Chondrocyte (in vitro differentiated cells): ENCODE measurements at regions not wholly inside any gene's neighbourhood (a gene's known extent, or its start where the extent isn't known, plus 50 kb on each side); places are given as distances from the start of the nearest gene placed in this dataset.
"Not testable (repeated sequence)": the region's sequence is repeated elsewhere in the genome, so short reads cannot be mapped to it uniquely, and the experiment has no call there.

ENCODE experiments used
- DNase-seq: peaks from one replicate; pipeline ENCODE4 v3.0.0; 2021; ENCODE audit warnings: mixed read lengths, low spot score
- H3K27ac Mint-ChIP-seq: one replicate; pipeline ENCODE4 v1.8.0; 2021; ENCODE audit warnings: mild to moderate bottlenecking, moderate library complexity, mixed read lengths; ENCODE audit not compliant: unreplicated experiment
- H3K27me3 Mint-ChIP-seq: 2 replicates; pipeline ENCODE4 v1.8.0; 2021; ENCODE audit warnings: low read depth, mixed read lengths
- H3K36me3 Mint-ChIP-seq: 2 replicates; pipeline ENCODE4 v1.8.0; 2021; ENCODE audit warnings: low read depth, mixed read lengths
- H3K4me1 Mint-ChIP-seq: 2 replicates; pipeline ENCODE4 v1.8.0; 2021; ENCODE audit warnings: low read depth, mild to moderate bottlenecking, mixed read lengths
- H3K4me3 Mint-ChIP-seq: one replicate; pipeline ENCODE4 v1.8.0; 2021; ENCODE audit warnings: mild to moderate bottlenecking, moderate library complexity, mixed read lengths; ENCODE audit not compliant: unreplicated experiment
- H3K9me3 Mint-ChIP-seq: 2 replicates; pipeline ENCODE4 v1.8.0; 2021; ENCODE audit warnings: low read depth, mixed read lengths
- TF ChIP-seq, protein P1 (sequence below): fragments of 200-600 bp; sonication (generic); IDR thresholded peaks from 2 replicates; pipeline ENCODE4 v1.5.0; 2021; ENCODE audit warnings: antibody characterized with exemption, mild to moderate bottlenecking, moderate library complexity

DNA sequence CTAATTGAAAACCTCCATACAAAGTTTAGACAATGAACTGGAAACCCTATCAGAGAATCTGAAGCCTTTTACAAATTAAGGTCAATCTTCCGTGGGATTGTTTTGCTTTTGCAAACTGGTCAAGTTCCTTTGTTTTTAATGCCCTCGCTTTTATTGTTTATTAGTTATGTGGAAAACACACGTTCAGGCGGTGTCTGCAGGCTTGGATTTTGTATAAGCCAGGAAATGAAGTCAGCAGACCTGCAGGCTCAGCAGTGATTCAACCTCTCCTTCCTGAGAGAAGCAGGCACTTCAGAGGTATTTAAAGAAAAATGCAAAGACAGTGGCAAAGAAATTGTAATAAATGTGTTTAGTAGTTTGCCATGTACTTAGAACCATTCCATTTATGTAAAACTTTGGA lies 103.4 kb upstream of the PDE10A start:
- H3K27ac Mint-ChIP-seq: no peak overlapping the region
- H3K4me1 Mint-ChIP-seq: peaks cover 26% of the 10 kb centered on the region
- no peak overlapping the region for H3K4me3 Mint-ChIP-seq

DNA sequence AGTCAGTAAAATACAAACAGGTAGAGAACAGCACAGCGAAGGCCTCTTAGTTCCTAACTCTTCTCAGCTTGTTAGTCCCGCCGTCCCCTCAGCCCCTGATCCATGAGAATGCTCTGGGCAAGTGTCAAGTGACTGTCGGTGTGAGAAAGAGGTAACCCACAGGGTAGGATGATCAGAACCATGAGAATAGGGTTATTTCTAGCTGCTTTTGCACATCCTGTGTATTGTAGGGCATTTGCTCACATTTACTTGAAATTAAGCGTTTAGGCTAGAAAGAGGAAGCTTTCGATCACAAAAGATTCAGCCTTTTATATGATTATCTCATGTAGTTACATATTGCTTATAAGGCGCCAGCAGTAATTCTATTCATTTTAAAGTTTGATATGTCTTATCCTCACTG lies 103.0 kb upstream of the PDE10A start:
- no peak for DNase-seq
- Mint-ChIP-seq H3K27ac (no peak overlapping the region), H3K27me3 (no peaks in the 10 kb centered on the region), H3K9me3 (peaks cover 13% of the 10 kb centered on the region), H3K4me3 (no peak overlapping the region), H3K4me1 (peaks cover 26% of the 10 kb centered on the region), H3K36me3 (no peaks in the 10 kb centered on the region)
- TF ChIP-seq, protein P1, sequence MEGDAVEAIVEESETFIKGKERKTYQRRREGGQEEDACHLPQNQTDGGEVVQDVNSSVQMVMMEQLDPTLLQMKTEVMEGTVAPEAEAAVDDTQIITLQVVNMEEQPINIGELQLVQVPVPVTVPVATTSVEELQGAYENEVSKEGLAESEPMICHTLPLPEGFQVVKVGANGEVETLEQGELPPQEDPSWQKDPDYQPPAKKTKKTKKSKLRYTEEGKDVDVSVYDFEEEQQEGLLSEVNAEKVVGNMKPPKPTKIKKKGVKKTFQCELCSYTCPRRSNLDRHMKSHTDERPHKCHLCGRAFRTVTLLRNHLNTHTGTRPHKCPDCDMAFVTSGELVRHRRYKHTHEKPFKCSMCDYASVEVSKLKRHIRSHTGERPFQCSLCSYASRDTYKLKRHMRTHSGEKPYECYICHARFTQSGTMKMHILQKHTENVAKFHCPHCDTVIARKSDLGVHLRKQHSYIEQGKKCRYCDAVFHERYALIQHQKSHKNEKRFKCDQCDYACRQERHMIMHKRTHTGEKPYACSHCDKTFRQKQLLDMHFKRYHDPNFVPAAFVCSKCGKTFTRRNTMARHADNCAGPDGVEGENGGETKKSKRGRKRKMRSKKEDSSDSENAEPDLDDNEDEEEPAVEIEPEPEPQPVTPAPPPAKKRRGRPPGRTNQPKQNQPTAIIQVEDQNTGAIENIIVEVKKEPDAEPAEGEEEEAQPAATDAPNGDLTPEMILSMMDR: no peak

More for the DNA sequence above, 103.4 kb upstream of the PDE10A start:
- DNase-seq: no peak
- Mint-ChIP-seq H3K36me3 (no peaks in the 10 kb centered on the region), H3K27me3 (no peaks in the 10 kb centered on the region), H3K9me3 (peaks cover 13% of the 10 kb centered on the region)
- TF ChIP-seq, protein P1: no peak

DNA sequence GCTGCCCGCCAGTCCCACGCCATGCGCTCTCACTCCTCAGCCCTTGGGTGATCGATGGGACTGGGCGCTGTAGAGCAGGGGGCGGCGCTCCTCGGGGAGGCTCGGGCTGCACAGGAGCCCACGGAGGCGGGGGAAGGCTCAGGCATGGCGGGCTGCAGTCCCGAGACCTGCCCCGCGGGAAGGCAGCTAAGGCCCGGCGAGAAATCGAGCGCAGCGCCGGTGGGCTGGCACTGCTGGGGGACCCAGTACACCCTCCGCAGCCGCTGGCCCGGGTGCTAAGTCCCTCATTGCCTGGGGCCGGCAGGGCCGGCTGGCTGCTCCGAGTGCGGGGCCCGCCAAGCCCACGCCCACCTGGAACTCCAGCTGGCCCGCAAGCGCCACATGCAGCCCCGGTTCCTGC lies 102.2 kb upstream of the PDE10A start:
- Mint-ChIP-seq H3K4me1 (peaks cover 26% of the 10 kb centered on the region), H3K9me3 (peaks cover 13% of the 10 kb centered on the region)
- DNase-seq, H3K27ac Mint-ChIP-seq, H3K36me3 Mint-ChIP-seq, H3K27me3 Mint-ChIP-seq, H3K4me3 Mint-ChIP-seq: not testable (repeated sequence)

DNA sequence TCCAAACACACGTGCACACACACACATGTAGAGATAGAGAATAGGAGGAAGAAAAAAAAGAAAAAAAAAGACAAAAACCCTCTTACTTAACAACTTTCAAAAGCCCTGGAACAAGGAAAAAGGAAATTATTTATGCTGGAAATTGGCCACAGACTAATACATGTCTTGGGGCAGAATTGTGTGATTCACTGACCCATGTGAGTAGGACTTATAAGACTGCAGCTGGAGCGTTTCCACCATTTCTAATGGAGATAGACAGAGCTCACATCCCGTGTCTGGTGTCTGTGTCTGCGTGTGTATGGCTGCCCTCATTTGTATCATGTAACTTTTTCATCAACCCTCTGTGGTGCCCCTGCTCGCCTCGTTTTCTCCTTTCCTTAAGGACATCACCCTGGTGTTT lies 99.8 kb upstream of the PDE10A start:
- Mint-ChIP-seq H3K4me3 (no peak overlapping the region), H3K36me3 (no peaks in the 10 kb centered on the region), H3K27ac (no peak overlapping the region), H3K27me3 (no peaks in the 10 kb centered on the region), H3K4me1 (peaks cover 17% of the 10 kb centered on the region), H3K9me3 (peaks cover 13% of the 10 kb centered on the region)
- DNase-seq: no peak
- TF ChIP-seq, protein P1: no peak

DNA sequence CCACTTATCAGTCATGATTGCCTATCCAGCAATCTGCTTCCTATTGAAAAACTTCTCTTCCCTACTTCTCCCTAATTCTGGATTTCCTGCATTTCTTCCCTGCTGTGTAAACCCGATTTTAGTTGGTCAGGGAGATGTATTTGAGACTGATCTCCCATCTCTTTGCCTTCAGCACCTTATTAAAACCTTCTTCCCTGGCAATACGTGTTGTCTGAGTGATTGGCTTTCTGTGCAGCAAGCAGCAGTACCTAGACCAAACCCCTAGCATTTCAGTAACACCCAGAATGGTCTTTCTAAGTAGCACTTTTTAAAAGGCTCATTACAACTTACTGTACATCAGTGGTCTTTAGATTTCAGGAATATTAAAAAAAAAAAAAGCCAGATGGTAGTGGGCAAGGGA lies 99.1 kb upstream of the PDE10A start:
- H3K9me3 Mint-ChIP-seq: peaks cover 13% of the 10 kb centered on the region
- H3K4me1 Mint-ChIP-seq: peaks cover 13% of the 10 kb centered on the region
- no peak overlapping the region for H3K27ac Mint-ChIP-seq
- H3K4me3 Mint-ChIP-seq: no peak overlapping the region
- TF ChIP-seq, protein P1: no peak
- no peaks in the 10 kb centered on the region for H3K27me3 Mint-ChIP-seq
- H3K36me3 Mint-ChIP-seq: no peaks in the 10 kb centered on the region
- DNase-seq: no peak

DNA sequence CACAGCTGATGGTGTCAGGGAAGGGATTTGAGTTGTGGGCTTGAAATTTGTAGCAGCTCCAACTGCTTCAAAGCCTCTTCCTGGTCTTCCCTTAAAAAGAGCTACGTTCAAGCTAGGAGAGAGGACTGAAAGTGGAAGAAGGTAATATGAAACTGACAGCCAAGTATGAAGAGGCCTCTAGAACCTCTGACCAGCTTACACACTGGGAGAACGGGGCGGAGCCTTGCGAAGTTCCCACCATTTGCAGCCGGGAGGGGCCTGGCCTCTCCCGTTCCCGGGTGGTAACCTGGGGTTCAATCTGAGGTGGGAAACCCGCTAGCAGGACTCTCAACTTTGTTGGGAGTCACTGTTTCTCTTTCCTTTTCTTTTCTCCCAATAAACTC lies 97.8 kb upstream of the PDE10A start:
- Mint-ChIP-seq H3K27ac (no peak overlapping the region), H3K4me3 (no peak overlapping the region), H3K36me3 (no peaks in the 10 kb centered on the region), H3K27me3 (no peaks in the 10 kb centered on the region), H3K9me3 (peaks cover 13% of the 10 kb centered on the region), H3K4me1 (peaks cover 6% of the 10 kb centered on the region)
- TF ChIP-seq, protein P1: no peak
- no peak for DNase-seq
